HG03521 (cell line): ENCODE measurements at regions not wholly inside any gene's neighbourhood (a gene's known extent, or its start where the extent isn't known, plus 50 kb on each side); places are given as distances from the start of the nearest gene placed in this dataset.
"Not testable (repeated sequence)": the region's sequence is repeated elsewhere in the genome, so short reads cannot be mapped to it uniquely, and the experiment has no call there.

Experiments
- ATAC-seq: cut with Tn5 transposase; IDR thresholded peaks from one replicate; pipeline ENCODE4 v1.9.1; 2021; ENCODE audit warnings: mild to moderate bottlenecking, moderate library complexity; ENCODE audit not compliant: unreplicated experiment

GRCh38 chr4:151519728-151520415, 110.9 kb downstream of the FHIP1A start:
- ATAC-seq = no peak

GRCh38 chr4:151522866-151523519, 114.0 kb downstream of the FHIP1A start:
- no peak for ATAC-seq

- ATAC-seq = no peak
Measured at GRCh38 chr4:151524610-151525009, 115.6 kb downstream of the FHIP1A start.

GRCh38 chr4:151526489-151526888, 117.5 kb downstream of the FHIP1A start:
- not testable (repeated sequence) for ATAC-seq

- ATAC-seq = no peak
Measured at GRCh38 chr4:151527699-151528098, 118.7 kb downstream of the FHIP1A start.

GRCh38 chr4:151529187-151529586, 120.2 kb downstream of the FHIP1A start:
- ATAC-seq = no peak

GRCh38 chr4:151530230-151530629, 121.3 kb downstream of the FHIP1A start:
- ATAC-seq = no peak

- ATAC-seq = no peak
Measured at GRCh38 chr4:151530783-151531182, 121.8 kb downstream of the FHIP1A start.

GRCh38 chr4:151532001-151532708, 123.2 kb downstream of the FHIP1A start:
- no peak for ATAC-seq

GRCh38 chr4:151534195-151534594, 125.2 kb downstream of the FHIP1A start:
- no peak for ATAC-seq

GRCh38 chr4:151535366-151535765, 126.4 kb downstream of the FHIP1A start:
- ATAC-seq = no peak

GRCh38 chr4:151537687-151538086, 128.7 kb downstream of the FHIP1A start:
- ATAC-seq = no peak

- no peak for ATAC-seq
Measured at GRCh38 chr4:151538963-151539362, 130.0 kb downstream of the FHIP1A start.

- no peak for ATAC-seq
Measured at GRCh38 chr4:151540728-151541388, 131.9 kb downstream of the FHIP1A start.

GRCh38 chr4:151541389-151542071, 132.6 kb downstream of the FHIP1A start:
- no peak for ATAC-seq

- ATAC-seq = no peak
Measured at GRCh38 chr4:151548708-151549107, 139.7 kb downstream of the FHIP1A start.

GRCh38 chr4:151549378-151549777, 140.4 kb downstream of the FHIP1A start:
- not testable (repeated sequence) for ATAC-seq

GRCh38 chr4:151553874-151554273, 144.9 kb downstream of the FHIP1A start:
- ATAC-seq = no peak

- no peak for ATAC-seq
Measured at GRCh38 chr4:151555151-151555945, 146.4 kb downstream of the FHIP1A start.

GRCh38 chr4:151558496-151559113, 149.6 kb downstream of the FHIP1A start:
- no peak for ATAC-seq
